B cell (primary cell): ENCODE measurements at regions not wholly inside any gene's neighbourhood (a gene's known extent, or its start where the extent isn't known, plus 50 kb on each side); places are given as distances from the start of the nearest gene placed in this dataset.

ENCODE experiments used
- ATAC-seq: fragments of 200-7000 bp; cut with Tn5 transposase; one replicate; pipeline ENCODE4 v1.10.0; 2021; ENCODE audit warnings: low read depth, mild to moderate bottlenecking, moderate number of reproducible peaks, moderate library complexity
- CTCF ChIA-PET: fragments of 350-600 bp; sonication (Branson Sonifier 250); formaldehyde crosslinking; loops from one replicate; lab custom pipeline; 2021; ENCODE audit warnings: antibody characterized with exemption, inconsistent platforms; lab: Charles Lee
- POLR2A ChIA-PET: fragments of 350-600 bp; sonication (Branson Sonifier 250); formaldehyde crosslinking; loops from one replicate; lab custom pipeline; 2021; ENCODE audit warnings: antibody characterized with exemption; lab: Charles Lee
- DNase-seq: peaks from one replicate; pipeline ENCODE4 v3.0.0; 2013
- H2AFZ ChIP-seq: 2 replicates; pipeline ENCODE4 v1.6.1; 2012; ENCODE audit warnings: mild to moderate bottlenecking, low read depth, low read length; ENCODE audit not compliant: insufficient read depth, poor library complexity, severe bottlenecking
- H3K27ac ChIP-seq, 2 donors: 1 replicate in 1 of 2; 2 replicates in 1 of 2; pipeline ENCODE4 v1.5.1; 2012 to 2013; ENCODE audit warnings: low read length in 2 of 2, mild to moderate bottlenecking in 2 of 2, moderate library complexity in 1 of 2
- H3K27me3 ChIP-seq, 4 experiments: fragments of 200-600 bp in 1 of 4; sonication (generic) in 1 of 4; replicated peaks in 1 of 4; 1 replicate in 2 of 4; 2 replicates in 2 of 4; pipeline versions ENCODE4 v1.6.1 to v1.7.0; 2013 to 2016; ENCODE audit warnings: low read length in 3 of 4, mild to moderate bottlenecking in 2 of 4, mixed read lengths in 1 of 4, moderate library complexity in 1 of 4; ENCODE audit not compliant: insufficient read depth in 4 of 4, control insufficient read depth in 3 of 4; ENCODE audit errors: control extremely low read depth in 1 of 4
- H3K36me3 ChIP-seq, 2 experiments: replicated peaks in 1 of 2; 1 replicate in 1 of 2; 2 replicates in 1 of 2; pipeline versions ENCODE4 v1.6.1 to v1.7.1; 2013; ENCODE audit warnings: low read length in 1 of 2; ENCODE audit not compliant: insufficient read depth in 2 of 2, control insufficient read depth in 1 of 2; ENCODE audit errors: control extremely low read depth in 1 of 2, extremely low read depth in 1 of 2
- H3K4me1 ChIP-seq, 2 donors: fragments of 200-600 bp in 1 of 2; sonication (generic) in 1 of 2; 1 replicate in 1 of 2; 2 replicates in 1 of 2; pipeline versions ENCODE4 v1.5.1 to v1.6.1; 2013 to 2017; ENCODE audit warnings: low read length in 2 of 2; ENCODE audit not compliant: control insufficient read depth in 2 of 2, insufficient read depth in 2 of 2
- H3K4me2 ChIP-seq: replicated peaks from 2 replicates; pipeline ENCODE3; 2012; ENCODE audit warnings: mild to moderate bottlenecking, low read depth, low read length; ENCODE audit not compliant: poor library complexity, severe bottlenecking
- H3K4me3 ChIP-seq, 5 experiments: fragments of 200-600 bp in 1 of 5; sonication (generic) in 1 of 5; 1 replicate in 3 of 5; 2 replicates in 2 of 5; pipeline versions ENCODE4 v1.5.1 to v1.7.0; 2011 to 2016; ENCODE audit warnings: low read length in 4 of 5, mild to moderate bottlenecking in 4 of 5, low read depth in 2 of 5, control low read depth in 1 of 5, moderate library complexity in 1 of 5; ENCODE audit not compliant: insufficient read depth in 1 of 5; ENCODE audit errors: control extremely low read depth in 1 of 5, extremely low read depth in 1 of 5
- H3K79me2 ChIP-seq: fragments of 200-600 bp; sonication (generic); one replicate; pipeline ENCODE4 v1.6.0; 2016; ENCODE audit warnings: low read length; ENCODE audit not compliant: control insufficient read depth, insufficient read depth
- H3K9ac ChIP-seq: fragments of 200-600 bp; sonication (generic); 2 replicates; pipeline ENCODE4 v1.6.1; 2017; ENCODE audit warnings: mild to moderate bottlenecking, low read length, moderate library complexity
- H3K9me3 ChIP-seq, 3 donors: one replicate each; pipeline versions ENCODE4 v1.6.1 to v1.7.1; 2013; ENCODE audit warnings: low read length in 2 of 3; ENCODE audit not compliant: control insufficient read depth in 2 of 3, insufficient read depth in 1 of 3; ENCODE audit errors: control extremely low read depth in 1 of 3
- H4K20me1 ChIP-seq: 2 replicates; pipeline ENCODE4 v1.6.0; 2012; ENCODE audit warnings: mild to moderate bottlenecking, low read length; ENCODE audit not compliant: insufficient read depth, control insufficient read depth, poor library complexity, severe bottlenecking
- H3K27ac Mint-ChIP-seq: one replicate; pipeline ENCODE4 v1.8.0; 2021; ENCODE audit warnings: mixed read lengths
- H3K27me3 Mint-ChIP-seq: one replicate; pipeline ENCODE4 v1.8.0; 2021; ENCODE audit warnings: mixed read lengths
- H3K4me1 Mint-ChIP-seq: one replicate; pipeline ENCODE4 v1.8.0; 2021; ENCODE audit warnings: mixed read lengths
- H3K4me3 Mint-ChIP-seq: one replicate; pipeline ENCODE4 v1.8.0; 2021; ENCODE audit warnings: mixed read lengths
- H3K9me3 Mint-ChIP-seq: one replicate; pipeline ENCODE4 v1.8.0; 2022; ENCODE audit warnings: mixed read lengths; ENCODE audit not compliant: insufficient read depth
- CTCF ChIP-seq: fragments of 200-600 bp; IDR thresholded peaks from one replicate; pipeline ENCODE4 v1.8.0; 2022; ENCODE audit warnings: antibody characterized with exemption, mild to moderate bottlenecking
- EZH2 ChIP-seq: IDR thresholded peaks from 2 replicates; pipeline ENCODE4 v1.6.1; 2012; ENCODE audit warnings: borderline replicate concordance, low read depth, mild to moderate bottlenecking, moderate library complexity, low read length; ENCODE audit not compliant: insufficient read depth, poor library complexity, severe bottlenecking
- WGBS: methylation state at CpG from one replicate; pipeline ENCODE4 v1.1.5; 2013; ENCODE audit warnings: missing lambda C conversion rate; ENCODE audit not compliant: insufficient coverage; 5-methylcytosine and 5-hydroxymethylcytosine counted together
- intact Hi-C: fragments of 100-400 bp; cut with micrococcal nuclease; formaldehyde crosslinking; loops from one replicate; pipeline ENCODE4 v1.10.0; 2022

GRCh38 chrX:111008126-111008525 lies 87.9 kb upstream of the PAK3 start:
- CTCF ChIA-PET, result no interaction called here
- no CpG with 5 or more reads among the region's 2 CpGs for WGBS

DNA sequence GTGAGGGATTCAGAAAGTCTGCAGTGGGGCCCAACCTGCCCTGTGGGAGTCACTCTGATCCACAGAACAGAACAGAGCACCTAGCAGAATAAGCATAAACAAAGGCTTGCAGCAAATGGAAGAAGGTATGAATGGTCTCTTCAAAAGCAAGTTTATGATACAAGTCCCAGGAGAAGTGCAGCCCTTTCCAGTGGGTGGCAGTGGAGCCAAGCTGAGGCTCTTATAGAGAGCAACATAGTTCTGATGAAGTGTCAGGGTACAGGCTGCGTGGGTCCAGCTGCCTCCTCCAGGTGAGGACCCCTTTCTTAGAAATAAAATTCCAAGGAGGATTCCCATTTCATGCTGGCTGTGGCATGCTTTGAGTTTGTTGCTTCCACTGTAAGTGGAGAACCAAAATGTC lies 88.8 kb upstream of the PAK3 start:
- intact Hi-C loops, result no loop called here
- no CpG with 5 or more reads among the region's 1 CpG for WGBS
- Mint-ChIP-seq H3K27me3 (no peaks in the 10 kb centered on the region), H3K4me3 (no peak overlapping the region), H3K27ac (no peak overlapping the region), H3K9me3 (no peaks in the 10 kb centered on the region), H3K4me1 (no peaks in the 10 kb centered on the region)
- POLR2A ChIA-PET, result no interaction called here
- Histone ChIP-seq H3K4me1 (no peaks in the 10 kb centered on the region), H3K79me2 (no peaks in the 10 kb centered on the region), H3K9ac (no peak overlapping the region), H4K20me1 (no peaks in the 10 kb centered on the region), H2AFZ (no peak overlapping the region), H3K4me3 (no peak overlapping the region), H3K4me2 (no peak overlapping the region), H3K9me3 (no peaks in the 10 kb centered on the region), H3K36me3 (no peaks in the 10 kb centered on the region), H3K27ac (no peak overlapping the region), H3K27me3 (no peaks in the 10 kb centered on the region)
- DNase-seq (no peak), ATAC-seq (no peak)
- no peak for TF ChIP-seq CTCF
- TF ChIP-seq EZH2, result no peak
- CTCF ChIA-PET, result no interaction called here

More at GRCh38 chrX:111008126-111008525, 87.9 kb upstream of the PAK3 start:
- H3K4me1 ChIP-seq, result no peaks in the 10 kb centered on the region
- intact Hi-C loops, result no loop called here
- TF ChIP-seq CTCF (no peak), EZH2 (no peak)
- no peak overlapping the region for H3K27ac ChIP-seq
- no peak overlapping the region for H3K9ac ChIP-seq
- DNase-seq (no peak), ATAC-seq (no peak)
- no peaks in the 10 kb centered on the region for H3K9me3 ChIP-seq
- H3K4me3 ChIP-seq, result no peak overlapping the region
- no peak overlapping the region for H2AFZ ChIP-seq
- H3K79me2 ChIP-seq, result no peaks in the 10 kb centered on the region
- no peak overlapping the region for H3K27ac Mint-ChIP-seq
- H3K27me3 Mint-ChIP-seq, result no peaks in the 10 kb centered on the region
- no peak overlapping the region for H3K4me2 ChIP-seq
- no peaks in the 10 kb centered on the region for H3K27me3 ChIP-seq
- no peaks in the 10 kb centered on the region for H3K36me3 ChIP-seq
- no peaks in the 10 kb centered on the region for H3K4me1 Mint-ChIP-seq
- POLR2A ChIA-PET, result no interaction called here
- H4K20me1 ChIP-seq, result no peaks in the 10 kb centered on the region
- no peak overlapping the region for H3K4me3 Mint-ChIP-seq
- H3K9me3 Mint-ChIP-seq, result no peaks in the 10 kb centered on the region
